Activated naive CD4-positive, alpha-beta T cell treated with anti-CD3 and anti-CD28 coated beads, Interleukin-2, amount 50 U/mL, for 72 hours (primary cell): ENCODE measurements at regions not wholly inside any gene's neighbourhood (a gene's known extent, or its start where the extent isn't known, plus 50 kb on each side); places are given as distances from the start of the nearest gene placed in this dataset.
"Not testable (repeated sequence)": the region's sequence is repeated elsewhere in the genome, so short reads cannot be mapped to it uniquely, and the experiment has no call there.

ENCODE experiments used
- ATAC-seq, 2 donors: fragments of 150-1000 bp; cut with Tn5 transposase; 2 replicates each; pipeline ENCODE4 v1.10.0; 2021; ENCODE audit warnings: mild to moderate bottlenecking in 2 of 2, moderate library complexity in 2 of 2
- DNase-seq, 2 donors: peaks; one replicate each; pipeline ENCODE4 v3.0.0; 2021 to 2022; ENCODE audit warnings: low spot score in 2 of 2
- H3K27ac Mint-ChIP-seq, 2 donors: one replicate each; pipeline ENCODE4 v1.8.0; 2022; ENCODE audit warnings: mild to moderate bottlenecking in 2 of 2, mixed read lengths in 2 of 2
- H3K36me3 Mint-ChIP-seq, 2 donors: one replicate each; pipeline ENCODE4 v1.8.0; 2022; ENCODE audit warnings: mixed read lengths in 2 of 2
- H3K9me3 Mint-ChIP-seq, 2 donors: one replicate each; pipeline ENCODE4 v1.8.0; 2022; ENCODE audit warnings: mixed read lengths in 2 of 2

DNA sequence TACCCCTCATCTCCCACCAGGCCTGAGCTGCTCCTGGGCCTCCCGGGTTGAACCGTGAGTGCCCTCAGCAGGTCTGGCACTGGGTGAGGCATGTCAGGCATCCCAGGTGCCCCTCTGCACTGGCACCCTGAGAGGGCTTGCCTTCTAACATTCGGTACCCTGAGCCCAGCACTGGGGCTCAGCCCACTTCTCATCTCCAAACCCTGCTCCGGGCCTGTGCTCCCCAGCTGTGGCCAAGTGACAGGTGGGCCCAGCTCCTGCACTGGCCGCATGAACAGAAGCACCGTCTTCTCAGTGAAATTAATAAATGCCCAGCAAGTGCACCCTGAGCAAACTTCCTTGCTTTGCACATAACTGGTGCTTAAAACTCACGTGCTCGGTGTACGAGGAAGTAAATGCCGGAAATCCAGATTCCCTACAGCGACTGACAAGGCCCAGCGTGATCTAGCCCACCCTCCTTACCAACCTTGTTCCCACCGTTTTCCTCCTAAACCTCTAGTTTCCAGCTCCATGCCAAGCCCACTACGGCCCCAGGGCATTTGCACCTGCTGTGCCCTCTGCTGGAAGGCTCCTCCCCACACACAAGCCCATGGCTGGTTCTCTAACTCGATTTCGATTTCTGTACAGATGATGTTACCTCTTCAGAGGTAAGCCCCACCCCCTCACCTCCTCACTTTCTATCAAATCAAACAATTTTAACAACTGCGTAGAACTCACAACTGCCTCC, 115.2 kb upstream of the NCOR2 start:
- H3K27ac Mint-ChIP-seq, result peak overlapping the region in 1 of 2 donors; percentile 23
- no peak for ATAC-seq
- H3K36me3 Mint-ChIP-seq, result no peaks in the 10 kb centered on the region

DNA sequence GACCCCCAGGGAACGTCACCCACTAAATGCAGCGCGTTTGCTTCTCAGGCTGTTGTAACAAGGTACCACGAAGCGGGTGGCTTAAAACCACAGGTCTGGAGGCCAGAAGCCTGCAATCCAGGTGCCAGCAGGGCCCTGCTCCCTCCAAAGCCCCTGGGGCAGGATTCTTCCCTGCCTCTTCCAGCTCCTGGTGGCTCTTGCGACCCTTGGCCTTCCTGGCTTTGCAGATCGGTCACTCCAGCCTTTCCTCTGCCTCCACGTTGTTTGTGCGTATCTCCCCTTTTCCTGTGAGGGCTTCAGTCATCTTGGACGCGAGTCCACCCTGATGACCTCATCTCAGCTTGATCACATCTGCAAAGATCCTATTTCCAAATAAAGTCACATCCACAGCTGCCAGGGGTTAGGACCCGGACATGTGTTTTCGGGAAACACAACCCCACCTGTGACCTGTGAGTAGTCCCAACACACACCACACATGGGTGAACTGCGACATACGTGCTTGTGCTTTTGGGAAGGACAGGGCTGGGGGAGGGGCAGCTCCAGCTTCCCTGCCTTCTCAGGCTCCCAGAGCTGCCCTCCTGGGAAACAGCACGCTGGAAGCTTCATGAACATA, 114.5 kb upstream of the NCOR2 start:
- ATAC-seq (peak in 1 of 2 donors; percentile 2), DNase-seq (no peak)
- H3K36me3 Mint-ChIP-seq, result no peaks in the 10 kb centered on the region
- peak overlapping the region in 1 of 2 donors; percentile 51 for H3K27ac Mint-ChIP-seq
- peaks cover 0 to under 1% of the 10 kb centered on the region in 2 donors for H3K9me3 Mint-ChIP-seq

More for the DNA sequence above, 115.2 kb upstream of the NCOR2 start:
- H3K9me3 Mint-ChIP-seq, result peaks cover 0 to 4% of the 10 kb centered on the region in 2 donors
- no peak for DNase-seq

DNA sequence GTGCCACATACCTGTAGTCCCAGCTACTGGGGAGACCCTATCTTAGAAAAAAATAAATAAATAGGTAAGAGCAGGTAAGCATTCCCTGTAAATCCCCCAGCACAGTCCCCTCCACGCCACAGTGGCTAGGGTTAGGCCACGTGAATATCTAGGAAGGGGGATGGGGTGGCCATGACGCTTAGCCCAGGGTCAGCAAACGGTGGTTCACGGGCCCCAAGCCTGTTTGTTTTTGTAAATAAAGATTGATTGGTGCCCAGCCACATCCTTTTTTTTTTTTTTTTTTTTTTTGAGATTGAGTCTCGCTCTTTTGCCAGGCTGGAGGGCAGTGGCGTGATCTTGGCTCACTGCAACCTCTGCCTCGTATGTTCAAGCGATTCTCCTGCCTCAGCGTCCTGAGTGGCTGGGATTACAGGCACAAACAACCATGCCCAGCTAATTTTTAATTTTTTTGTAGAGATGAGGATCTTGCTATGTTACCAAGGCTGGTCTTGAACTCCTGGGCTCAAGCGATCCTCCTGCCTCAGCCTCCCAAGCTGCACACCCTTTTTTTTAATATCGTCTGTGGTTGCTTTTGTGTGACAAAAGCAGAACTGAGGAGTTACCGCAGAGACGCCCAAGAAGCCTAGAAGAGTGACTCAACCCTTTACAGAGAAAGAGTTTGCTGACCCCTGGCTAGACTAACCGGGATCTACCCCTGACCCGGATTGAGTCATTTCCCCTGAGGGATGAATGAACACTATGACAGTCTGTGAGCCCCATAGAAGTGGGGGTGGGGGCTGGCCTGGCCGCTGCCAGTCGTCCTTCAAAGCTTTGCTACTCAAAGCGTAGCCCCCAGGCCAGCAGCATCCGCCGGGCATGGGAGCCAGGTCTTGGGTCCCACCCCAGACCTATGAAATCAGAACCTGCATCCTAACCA, 113.7 kb upstream of the NCOR2 start:
- DNase-seq, result peak; percentile 16 to 66
- no peaks in the 10 kb centered on the region for H3K36me3 Mint-ChIP-seq
- H3K27ac Mint-ChIP-seq, result peak overlapping the region in 1 of 2 donors; percentile 51
- peak; percentile 82 to 99 for ATAC-seq
- no peaks in the 10 kb centered on the region for H3K9me3 Mint-ChIP-seq

DNA sequence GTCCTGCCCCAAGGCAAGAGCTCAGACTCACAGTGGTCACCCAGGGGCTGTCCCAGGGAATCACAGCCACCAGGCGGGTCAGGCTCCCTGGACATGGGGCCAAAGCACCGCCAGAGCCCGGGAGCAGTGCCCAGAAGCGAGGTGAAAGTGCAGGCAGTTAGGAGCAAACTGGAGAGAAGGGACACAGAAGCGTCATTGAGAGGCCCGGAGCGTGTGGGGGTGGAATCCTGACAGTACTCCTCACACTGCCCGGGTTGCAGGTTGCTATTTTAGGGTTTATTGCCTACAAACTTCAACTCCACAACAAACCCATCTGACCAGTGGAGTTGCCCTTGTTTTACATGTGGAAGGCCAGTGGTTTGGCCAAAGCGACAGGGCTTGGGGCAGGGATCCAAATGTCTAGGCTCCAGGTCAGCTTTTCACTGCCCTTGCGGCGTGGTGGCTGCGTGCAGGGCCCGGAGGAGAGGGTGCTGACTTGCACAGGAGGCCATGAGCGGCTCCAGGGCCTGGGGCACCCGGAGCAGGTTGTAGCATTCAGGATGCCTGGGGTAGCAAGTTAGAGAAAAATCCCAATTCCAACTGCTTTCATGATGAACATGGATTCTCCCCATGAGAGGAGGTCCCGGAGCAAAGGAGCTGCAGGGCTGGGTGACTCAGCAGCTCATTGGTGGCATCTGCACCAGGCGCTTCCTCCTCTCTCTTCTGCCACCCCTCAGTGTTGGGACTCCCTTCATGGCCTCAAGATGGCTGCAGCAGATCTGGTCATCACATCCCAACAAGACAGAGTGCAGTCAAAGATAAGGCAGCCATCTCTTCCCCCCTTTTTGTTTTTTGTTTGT, 112.3 kb upstream of the NCOR2 start:
- Mint-ChIP-seq H3K36me3 (no peaks in the 10 kb centered on the region), H3K27ac (no peak overlapping the region), H3K9me3 (no peaks in the 10 kb centered on the region)
- no peak for DNase-seq
- ATAC-seq, result no peak

DNA sequence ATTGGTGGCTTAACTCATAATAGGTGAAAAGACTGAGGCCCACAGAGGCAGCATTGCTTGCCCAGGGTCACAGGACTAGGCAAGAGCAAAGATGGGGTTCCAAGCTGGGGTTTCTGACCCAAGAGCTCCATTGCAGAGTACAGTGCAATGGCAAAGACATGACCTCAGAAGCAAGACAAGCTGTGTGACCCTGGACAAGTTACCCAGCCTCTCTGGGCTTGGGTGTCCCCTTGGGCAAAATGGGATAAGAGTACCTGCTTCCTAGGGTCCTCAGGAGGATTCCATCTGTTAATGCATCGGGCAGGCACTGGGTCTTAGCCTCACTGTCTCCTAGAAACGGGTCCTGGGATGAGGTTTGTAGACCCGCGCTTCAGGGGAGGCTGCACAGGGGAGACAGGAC, 111.6 kb upstream of the NCOR2 start:
- Mint-ChIP-seq H3K36me3 (no peaks in the 10 kb centered on the region), H3K27ac (peak overlapping the region in 1 of 2 donors; percentile 7)
- no peak for ATAC-seq

DNA sequence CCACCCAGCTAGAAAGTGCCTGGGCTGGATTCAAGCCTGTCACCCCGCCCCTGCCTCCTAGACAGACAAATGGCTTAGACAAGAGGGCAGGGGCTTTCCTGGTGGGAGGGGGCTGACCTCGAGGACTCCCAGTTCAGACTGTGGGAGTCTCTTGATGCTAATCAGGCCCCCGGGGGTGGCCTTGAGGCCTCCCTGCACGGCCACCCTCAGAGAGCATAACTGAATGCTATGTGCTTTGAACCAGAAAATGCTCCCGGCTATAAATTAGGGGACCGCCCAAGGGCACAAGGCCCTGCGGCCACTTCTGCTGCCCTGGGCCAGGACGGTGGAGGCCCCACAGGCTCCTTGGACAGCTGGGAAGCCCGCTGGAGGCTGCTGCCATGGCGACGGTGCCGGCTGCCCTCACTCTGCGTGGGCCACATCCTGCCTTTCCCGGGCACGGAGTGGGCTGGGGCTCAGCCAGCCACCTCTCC, 111.0 kb upstream of the NCOR2 start:
- no peaks in the 10 kb centered on the region for H3K36me3 Mint-ChIP-seq
- DNase-seq (no peak), ATAC-seq (no peak)
- no peak overlapping the region for H3K27ac Mint-ChIP-seq
- H3K9me3 Mint-ChIP-seq, result no peaks in the 10 kb centered on the region

More for the DNA sequence above, 111.6 kb upstream of the NCOR2 start:
- DNase-seq, result no peak
- H3K9me3 Mint-ChIP-seq, result no peaks in the 10 kb centered on the region

DNA sequence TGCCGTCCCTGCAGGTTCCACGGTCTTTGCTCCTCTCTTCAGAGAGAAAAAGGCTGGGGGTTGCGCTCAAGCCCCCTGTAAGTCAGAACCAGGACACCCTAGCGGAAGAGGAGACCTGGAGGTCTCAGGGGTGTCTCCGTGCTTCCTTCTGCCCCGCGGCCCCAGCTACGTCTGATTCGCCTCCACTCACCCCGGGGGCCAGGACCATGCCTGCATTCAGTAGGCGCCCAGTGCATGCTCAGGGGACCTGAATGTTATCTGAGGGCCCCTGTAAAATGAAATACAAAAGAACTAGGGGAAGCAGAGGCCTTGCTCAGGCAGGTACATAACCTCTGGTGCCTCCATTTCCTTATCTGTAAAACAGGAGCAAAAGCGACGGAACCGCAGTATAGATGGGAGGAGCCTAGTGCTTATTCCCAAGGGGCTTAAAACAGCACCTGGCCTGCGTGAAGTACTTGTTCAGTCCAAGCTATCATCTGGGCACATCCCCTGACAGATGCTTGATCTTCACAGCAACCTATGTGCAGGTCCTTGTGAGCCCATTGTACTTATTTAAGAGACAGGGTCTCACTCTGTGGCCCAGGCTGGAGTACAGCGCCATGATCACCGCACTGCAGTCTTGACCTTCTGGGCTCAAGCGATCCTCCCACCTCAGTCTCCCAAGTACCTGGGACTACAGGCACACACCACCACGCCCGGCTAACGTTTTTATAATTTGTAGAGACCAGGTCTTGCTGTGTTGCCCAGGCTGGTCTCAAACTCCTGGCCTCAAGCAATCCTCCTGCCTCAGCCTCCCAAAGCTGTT, 110.3 kb upstream of the NCOR2 start:
- no peak for DNase-seq
- no peaks in the 10 kb centered on the region for H3K36me3 Mint-ChIP-seq
- no peak overlapping the region for H3K27ac Mint-ChIP-seq
- no peak for ATAC-seq
- H3K9me3 Mint-ChIP-seq, result no peaks in the 10 kb centered on the region

DNA sequence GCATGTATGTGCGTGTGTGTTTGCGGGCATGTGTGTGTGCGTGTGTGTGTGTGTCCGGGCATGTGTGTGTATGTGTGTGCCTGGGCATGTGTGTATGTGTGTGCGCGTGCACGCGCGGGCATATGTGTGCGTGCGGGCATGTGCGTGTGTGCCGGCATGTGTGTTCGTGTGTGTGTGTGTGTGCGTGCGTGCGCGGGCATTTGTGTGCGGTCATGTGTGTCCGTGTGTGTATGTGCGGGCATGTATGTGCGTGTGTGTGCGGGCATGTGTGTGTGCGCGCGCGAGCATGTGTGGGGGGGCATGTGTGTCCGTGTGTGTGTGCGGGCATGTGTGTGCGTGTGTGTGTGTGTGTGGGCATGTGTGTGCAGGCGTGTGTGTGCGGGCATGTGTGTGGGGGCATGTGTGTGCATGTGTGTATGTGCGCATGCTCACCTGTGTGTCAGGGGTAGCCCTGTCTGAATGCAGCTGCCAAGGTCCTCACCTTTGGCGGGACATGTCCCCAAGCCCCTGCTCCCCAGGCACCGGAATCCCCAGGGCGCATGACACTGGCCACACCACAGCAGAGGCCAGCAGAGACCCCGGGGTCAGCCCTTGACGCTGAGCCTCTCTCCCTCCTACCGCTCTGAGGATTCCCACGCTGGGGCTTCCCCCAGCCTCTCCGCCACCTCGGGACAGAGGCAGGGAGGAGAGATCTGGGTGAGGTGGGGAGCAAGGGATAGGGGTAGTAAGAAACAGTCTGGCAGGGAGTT, 109.5 kb upstream of the NCOR2 start:
- no peak for DNase-seq
- ATAC-seq, result no peak
- no peaks in the 10 kb centered on the region for H3K9me3 Mint-ChIP-seq
- H3K27ac Mint-ChIP-seq, result peak overlapping the region in 1 of 2 donors; percentile 33
- no peaks in the 10 kb centered on the region for H3K36me3 Mint-ChIP-seq

DNA sequence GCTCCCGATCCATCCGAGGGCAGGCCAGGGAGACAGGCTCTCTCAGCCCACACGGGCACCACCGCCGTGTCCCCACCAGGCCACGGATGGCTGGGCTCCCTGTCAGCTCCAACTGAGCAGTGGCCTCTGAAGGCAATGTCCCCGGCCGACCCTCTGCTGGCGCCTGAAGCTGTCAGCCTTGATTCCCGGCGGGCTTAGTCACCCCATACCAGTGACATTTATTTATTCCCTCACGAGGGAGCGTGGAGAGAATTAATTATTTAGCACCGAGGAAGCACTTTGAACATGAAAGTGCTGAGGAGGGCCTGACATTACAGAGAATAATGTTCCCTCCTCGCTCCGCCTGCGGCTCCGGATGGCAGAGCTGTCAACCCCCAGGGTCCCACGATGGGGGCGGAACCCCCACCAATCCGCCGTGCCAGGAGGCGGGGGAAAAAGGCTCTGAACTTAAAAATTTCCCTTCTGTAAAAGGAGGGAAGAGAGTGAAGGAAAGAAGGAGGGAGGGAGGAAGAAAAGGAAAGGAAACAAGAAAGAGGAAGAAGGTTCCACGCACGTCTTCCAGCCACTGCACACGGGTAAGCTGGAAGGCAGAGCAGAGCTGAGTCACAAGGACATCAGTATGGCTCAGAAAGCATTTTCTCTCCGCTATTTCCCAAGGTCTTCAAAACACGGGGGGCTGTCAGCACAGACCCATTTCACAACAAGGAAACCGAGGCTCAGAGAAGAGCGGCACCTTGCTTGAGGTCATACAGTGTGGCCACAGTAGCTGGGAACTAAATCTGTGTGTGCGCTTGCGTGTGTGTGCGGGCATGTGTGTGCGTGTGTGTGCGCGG, 108.7 kb upstream of the NCOR2 start:
- no peak for DNase-seq
- ATAC-seq, result no peak
- H3K9me3 Mint-ChIP-seq, result no peaks in the 10 kb centered on the region
- H3K36me3 Mint-ChIP-seq, result no peaks in the 10 kb centered on the region
- H3K27ac Mint-ChIP-seq, result peak overlapping the region in 1 of 2 donors; percentile 33

DNA sequence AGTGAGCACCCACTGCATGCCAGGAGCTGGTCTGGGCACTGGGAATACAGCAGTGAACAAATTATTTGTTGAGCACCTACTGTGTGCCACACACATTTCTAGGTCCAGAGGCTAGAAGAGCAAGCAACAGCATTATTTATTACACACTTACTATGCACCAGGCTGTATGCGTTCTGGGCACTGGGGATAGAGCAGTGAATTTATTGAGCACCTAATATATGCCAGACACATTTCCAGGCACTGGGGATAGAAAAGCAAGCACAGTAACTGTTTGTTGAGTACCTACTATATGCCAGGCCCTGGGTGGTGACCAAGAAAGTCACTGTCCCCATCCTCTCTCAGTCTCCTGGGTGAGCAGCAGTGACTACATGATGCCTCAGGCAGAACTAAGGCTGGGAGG, 107.5 kb upstream of the NCOR2 start:
- no peaks in the 10 kb centered on the region for H3K36me3 Mint-ChIP-seq
- H3K9me3 Mint-ChIP-seq, result no peaks in the 10 kb centered on the region
- ATAC-seq (no peak), DNase-seq (no peak)
- no peak overlapping the region for H3K27ac Mint-ChIP-seq

DNA sequence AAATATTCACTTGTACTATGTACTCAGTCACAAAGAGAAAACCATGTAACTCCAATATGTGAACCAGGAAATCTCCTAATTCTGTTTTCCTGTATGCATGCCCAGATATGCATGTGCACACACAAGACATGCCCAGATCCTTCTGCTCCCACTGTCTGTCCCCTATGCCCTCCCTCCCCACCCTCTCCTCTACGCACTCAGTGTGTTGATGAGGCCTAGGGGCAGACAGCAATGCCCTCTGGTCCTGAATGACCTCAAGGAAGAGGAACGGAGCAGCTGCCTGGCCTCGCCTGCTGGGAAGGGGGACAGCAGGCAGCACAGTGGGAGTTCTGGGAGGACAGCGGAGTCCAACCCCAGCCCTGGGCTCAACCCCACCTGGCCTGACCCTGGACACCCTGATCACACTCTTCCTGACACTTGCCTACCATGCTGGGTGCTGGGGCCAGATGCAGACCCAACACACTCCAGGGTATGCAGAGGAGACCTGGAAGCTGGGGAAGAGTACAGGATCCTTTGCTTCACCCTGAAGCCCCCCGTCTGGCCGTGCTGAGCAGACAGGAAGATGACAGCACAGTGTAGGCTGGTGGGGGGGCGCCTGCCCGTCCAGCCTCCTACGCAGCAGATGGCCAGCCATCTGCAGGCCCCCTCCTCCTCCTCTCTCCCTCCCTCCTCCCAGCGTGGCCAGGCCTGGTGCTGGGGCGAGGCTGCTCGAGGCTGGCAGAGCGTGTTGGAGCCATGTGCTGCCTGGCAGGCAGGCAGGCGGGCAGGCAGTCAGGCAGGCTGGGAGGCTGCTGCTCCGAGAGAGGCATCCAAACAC, 106.6 kb upstream of the NCOR2 start:
- no peaks in the 10 kb centered on the region for H3K9me3 Mint-ChIP-seq
- DNase-seq (no peak), ATAC-seq (no peak)
- H3K27ac Mint-ChIP-seq, result no peak overlapping the region
- H3K36me3 Mint-ChIP-seq, result no peaks in the 10 kb centered on the region

DNA sequence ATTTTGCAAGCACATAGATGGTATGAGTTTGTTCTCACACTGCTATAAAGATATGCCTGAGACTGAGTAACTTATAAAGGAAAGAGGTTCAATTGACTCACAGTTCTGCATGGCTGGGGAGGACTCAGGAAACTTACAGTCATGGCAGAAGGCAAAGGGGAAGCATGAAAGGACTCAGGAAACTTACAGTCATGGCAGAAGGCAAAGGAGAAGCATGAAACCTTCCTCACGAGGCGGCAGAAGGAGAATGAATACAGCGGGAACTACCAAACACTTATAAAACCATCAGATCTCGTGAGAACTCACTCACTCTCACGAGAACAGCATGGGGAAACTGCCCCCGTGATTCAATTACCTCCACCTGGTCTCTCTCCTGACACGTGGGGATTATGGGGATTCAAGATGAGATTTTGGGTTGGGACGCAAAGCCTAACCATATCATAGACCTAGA, 101.9 kb upstream of the NCOR2 start:
- H3K9me3 Mint-ChIP-seq, result peaks cover 0 to 12% of the 10 kb centered on the region in 2 donors
- not testable (repeated sequence) for DNase-seq, H3K27ac Mint-ChIP-seq
- peaks cover 15 to 16% of the 10 kb centered on the region in 2 donors for H3K36me3 Mint-ChIP-seq
- ATAC-seq, result peak in 1 of 2 donors; percentile 44

DNA sequence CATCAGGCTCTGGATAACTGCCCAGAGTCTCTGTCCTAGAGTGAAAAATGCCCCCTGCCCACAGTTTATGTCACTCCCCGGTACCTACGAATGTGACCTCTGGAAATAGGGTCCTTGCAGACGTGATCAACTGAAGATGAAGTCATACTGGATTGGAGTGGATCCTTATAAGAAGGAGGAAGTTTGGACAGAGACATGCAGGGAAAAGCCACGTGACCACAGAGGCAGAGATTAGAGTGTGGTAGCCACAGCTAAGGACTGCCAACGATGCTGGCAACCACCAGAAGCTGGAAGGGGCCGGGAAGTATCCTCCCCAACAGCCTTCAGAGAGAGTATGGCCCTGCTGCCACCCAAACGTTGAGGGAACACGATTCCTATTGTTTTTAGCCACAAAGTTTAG, 101.2 kb upstream of the NCOR2 start:
- peaks cover 0 to 12% of the 10 kb centered on the region in 2 donors for H3K9me3 Mint-ChIP-seq
- no peak overlapping the region for H3K27ac Mint-ChIP-seq
- H3K36me3 Mint-ChIP-seq, result peaks cover 15 to 16% of the 10 kb centered on the region in 2 donors
- ATAC-seq, result no peak
- no peak for DNase-seq
